Smooth muscle cell (in vitro differentiated cells): ENCODE measurements at regions not wholly inside any gene's neighbourhood (a gene's known extent, or its start where the extent isn't known, plus 50 kb on each side); places are given as distances from the start of the nearest gene placed in this dataset.

Experiments
- DNase-seq: peaks from one replicate; lab custom pipeline; 2025; ENCODE audit not compliant: unreplicated experiment; lab: John Stamatoyannopoulos, UW
- H2AFZ ChIP-seq: fragments of 200-600 bp; sonication (generic); 2 replicates; pipeline ENCODE4 v1.6.0; 2016; ENCODE audit warnings: antibody characterized with exemption, low read depth, mild to moderate bottlenecking
- H3F3A ChIP-seq: fragments of 200-600 bp; sonication (generic); 2 replicates; pipeline ENCODE4 v1.6.0; 2017; ENCODE audit warnings: antibody characterized with exemption, low read depth
- H3K27ac ChIP-seq: fragments of 200-600 bp; sonication (generic); 2 replicates; pipeline ENCODE4 v1.5.1; 2016; ENCODE audit warnings: low read depth, mild to moderate bottlenecking
- H3K27me3 ChIP-seq: fragments of 200-600 bp; sonication (generic); 2 replicates; pipeline ENCODE4 v1.6.1; 2016; ENCODE audit warnings: low read depth, mild to moderate bottlenecking
- H3K36me3 ChIP-seq: fragments of 200-600 bp; sonication (generic); 2 replicates; pipeline ENCODE4 v1.5.1; 2016; ENCODE audit warnings: low read depth
- H3K4me1 ChIP-seq: fragments of 200-600 bp; sonication (generic); 2 replicates; pipeline ENCODE4 v1.5.1; 2016; ENCODE audit warnings: low read depth
- H3K4me2 ChIP-seq: fragments of 200-600 bp; sonication (generic); 2 replicates; pipeline ENCODE4 v1.6.0; 2016; ENCODE audit warnings: mild to moderate bottlenecking
- H3K4me3 ChIP-seq: fragments of 200-600 bp; sonication (generic); 2 replicates; pipeline ENCODE4 v1.5.1; 2016; ENCODE audit warnings: mild to moderate bottlenecking
- H3K79me2 ChIP-seq: fragments of 200-600 bp; sonication (generic); 2 replicates; pipeline ENCODE4 v1.6.0; 2016; ENCODE audit warnings: low read depth, mild to moderate bottlenecking
- H3K9ac ChIP-seq: fragments of 200-600 bp; sonication (generic); 2 replicates; pipeline ENCODE4 v1.6.0; 2016; ENCODE audit warnings: low read depth
- H3K9me3 ChIP-seq: fragments of 200-600 bp; sonication (generic); replicated peaks from 2 replicates; pipeline ENCODE4 v1.5.1; 2016; ENCODE audit warnings: low read depth
- H4K20me1 ChIP-seq: fragments of 200-600 bp; sonication (generic); 2 replicates; pipeline ENCODE4 v1.6.0; 2016; ENCODE audit warnings: low read depth
- WGBS: methylation state at CpG from one replicate; pipeline ENCODE4 v1.1.7; 2016; ENCODE audit warnings: low lambda C conversion rate; 5-methylcytosine and 5-hydroxymethylcytosine counted together
- TF ChIP-seq, protein P1 (sequence below): fragments of 200-600 bp; sonication (generic); IDR thresholded peaks from 2 replicates; pipeline ENCODE4 v1.5.1; 2017; ENCODE audit warnings: borderline replicate concordance, mild to moderate bottlenecking, antibody characterized with exemption; ENCODE audit not compliant: insufficient read depth, poor library complexity, severe bottlenecking

DNA sequence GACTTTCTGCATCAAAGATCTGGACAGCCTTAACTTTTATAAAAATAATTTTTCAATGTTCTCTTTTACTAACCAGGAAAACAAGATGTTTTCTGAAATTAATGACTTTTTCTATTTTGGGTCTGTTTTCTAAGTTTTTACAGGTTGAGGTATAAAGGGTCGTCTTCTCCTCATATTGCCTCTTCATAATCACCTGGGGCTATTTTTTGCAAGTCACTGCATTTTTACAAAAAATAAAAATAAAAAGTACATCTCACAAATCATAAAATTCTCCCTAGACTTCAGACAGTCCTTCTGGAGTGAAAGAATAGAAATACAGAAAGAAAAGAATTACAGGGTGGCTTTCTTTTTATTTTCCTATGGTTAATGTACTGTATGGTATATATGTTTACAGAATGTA, 168.5 kb downstream of the PALM2AKAP2 start:
- no peak overlapping the region for H2AFZ ChIP-seq
- WGBS: 86% methylated on average over 1 of the region's 1 CpG
- no peaks in the 10 kb centered on the region for H4K20me1 ChIP-seq
- H3K79me2 ChIP-seq: no peaks in the 10 kb centered on the region
- H3K4me2 ChIP-seq: no peak overlapping the region
- H3F3A ChIP-seq: no peaks in the 10 kb centered on the region
- TF ChIP-seq, protein P1, sequence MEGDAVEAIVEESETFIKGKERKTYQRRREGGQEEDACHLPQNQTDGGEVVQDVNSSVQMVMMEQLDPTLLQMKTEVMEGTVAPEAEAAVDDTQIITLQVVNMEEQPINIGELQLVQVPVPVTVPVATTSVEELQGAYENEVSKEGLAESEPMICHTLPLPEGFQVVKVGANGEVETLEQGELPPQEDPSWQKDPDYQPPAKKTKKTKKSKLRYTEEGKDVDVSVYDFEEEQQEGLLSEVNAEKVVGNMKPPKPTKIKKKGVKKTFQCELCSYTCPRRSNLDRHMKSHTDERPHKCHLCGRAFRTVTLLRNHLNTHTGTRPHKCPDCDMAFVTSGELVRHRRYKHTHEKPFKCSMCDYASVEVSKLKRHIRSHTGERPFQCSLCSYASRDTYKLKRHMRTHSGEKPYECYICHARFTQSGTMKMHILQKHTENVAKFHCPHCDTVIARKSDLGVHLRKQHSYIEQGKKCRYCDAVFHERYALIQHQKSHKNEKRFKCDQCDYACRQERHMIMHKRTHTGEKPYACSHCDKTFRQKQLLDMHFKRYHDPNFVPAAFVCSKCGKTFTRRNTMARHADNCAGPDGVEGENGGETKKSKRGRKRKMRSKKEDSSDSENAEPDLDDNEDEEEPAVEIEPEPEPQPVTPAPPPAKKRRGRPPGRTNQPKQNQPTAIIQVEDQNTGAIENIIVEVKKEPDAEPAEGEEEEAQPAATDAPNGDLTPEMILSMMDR: no peak
- no peaks in the 10 kb centered on the region for H3K27me3 ChIP-seq
- H3K4me1 ChIP-seq: no peaks in the 10 kb centered on the region
- H3K4me3 ChIP-seq: no peak overlapping the region
- H3K36me3 ChIP-seq: no peaks in the 10 kb centered on the region
- H3K9ac ChIP-seq: no peak overlapping the region
- no peak for DNase-seq
- no peak overlapping the region for H3K27ac ChIP-seq
- H3K9me3 ChIP-seq: no peaks in the 10 kb centered on the region

DNA sequence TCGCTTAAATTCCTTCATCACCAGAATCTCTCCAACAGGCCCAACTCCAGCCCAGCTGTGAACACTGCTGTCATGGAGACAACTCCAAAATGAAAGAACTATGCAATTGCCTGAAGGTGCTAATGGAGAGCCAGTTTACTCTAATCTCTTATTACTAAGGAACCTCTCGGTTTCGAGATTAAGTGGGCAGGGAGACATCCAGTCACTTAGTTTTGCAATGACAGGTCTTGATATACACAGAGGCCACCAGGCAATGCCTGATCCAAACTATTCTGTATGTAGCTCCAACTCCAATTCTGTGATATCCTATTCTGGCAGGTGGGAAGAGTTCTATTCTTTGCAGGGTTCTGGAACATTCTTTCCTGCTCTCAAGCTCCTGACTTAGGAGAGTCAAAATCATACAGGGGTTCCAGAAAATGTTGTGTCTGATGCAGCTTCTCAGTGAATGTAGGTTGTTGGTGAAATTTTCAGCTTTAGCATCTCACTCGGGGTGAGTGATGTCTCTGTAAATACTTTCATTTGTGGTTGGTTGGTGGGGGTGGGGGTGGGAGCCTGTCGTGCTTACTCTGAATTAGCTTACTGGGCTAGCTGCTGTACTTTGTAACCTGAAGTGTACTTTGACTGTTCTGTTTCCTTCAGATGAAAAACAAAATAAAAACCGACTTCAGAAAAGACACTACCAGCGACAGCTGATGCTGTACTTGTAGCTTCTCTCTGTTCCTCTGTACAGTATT, 170.9 kb downstream of the PALM2AKAP2 start:
- WGBS: 87% methylated on average over 7 of the region's 7 CpGs
- TF ChIP-seq, protein P1: no peak
- no peak overlapping the region for H2AFZ ChIP-seq
- no peaks in the 10 kb centered on the region for H3K27me3 ChIP-seq
- DNase-seq: no peak
- no peaks in the 10 kb centered on the region for H3K4me1 ChIP-seq
- no peaks in the 10 kb centered on the region for H3K36me3 ChIP-seq
- no peaks in the 10 kb centered on the region for H3K9me3 ChIP-seq
- H3K9ac ChIP-seq: no peak overlapping the region
- no peaks in the 10 kb centered on the region for H4K20me1 ChIP-seq
- no peaks in the 10 kb centered on the region for H3K79me2 ChIP-seq
- H3K4me2 ChIP-seq: no peak overlapping the region
- H3F3A ChIP-seq: no peaks in the 10 kb centered on the region
- H3K27ac ChIP-seq: no peak overlapping the region
- no peak overlapping the region for H3K4me3 ChIP-seq

DNA sequence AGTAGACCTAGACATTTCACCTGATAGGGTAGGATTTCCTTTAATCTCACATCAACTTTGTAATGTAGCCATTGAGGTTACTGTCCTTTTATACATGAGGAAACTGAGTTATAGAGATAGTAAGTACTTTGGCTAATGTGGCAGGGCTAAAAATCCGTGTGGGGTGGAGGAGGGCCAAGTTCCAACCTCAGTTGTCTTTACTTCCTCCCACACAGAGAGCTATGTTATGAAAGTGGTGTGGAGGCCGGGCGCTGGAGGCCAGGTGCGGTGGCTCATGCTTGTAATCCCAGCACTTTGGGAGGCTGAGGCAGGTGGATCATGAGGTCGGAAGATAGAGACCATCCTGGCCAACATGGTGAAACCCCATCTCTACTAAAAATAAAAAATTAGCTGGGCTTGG, 173.3 kb downstream of the PALM2AKAP2 start:
- no peak overlapping the region for H3K27ac ChIP-seq
- no peak for DNase-seq
- 97% methylated on average over 5 of the region's 5 CpGs for WGBS
- no peak overlapping the region for H3K4me2 ChIP-seq
- no peaks in the 10 kb centered on the region for H3K4me1 ChIP-seq
- no peaks in the 10 kb centered on the region for H4K20me1 ChIP-seq
- H3K9me3 ChIP-seq: no peaks in the 10 kb centered on the region
- H3K79me2 ChIP-seq: no peaks in the 10 kb centered on the region
- TF ChIP-seq, protein P1: no peak
- H3K9ac ChIP-seq: no peak overlapping the region
- H3K4me3 ChIP-seq: no peak overlapping the region
- no peaks in the 10 kb centered on the region for H3F3A ChIP-seq
- H3K27me3 ChIP-seq: no peaks in the 10 kb centered on the region
- H2AFZ ChIP-seq: no peak overlapping the region
- no peaks in the 10 kb centered on the region for H3K36me3 ChIP-seq

DNA sequence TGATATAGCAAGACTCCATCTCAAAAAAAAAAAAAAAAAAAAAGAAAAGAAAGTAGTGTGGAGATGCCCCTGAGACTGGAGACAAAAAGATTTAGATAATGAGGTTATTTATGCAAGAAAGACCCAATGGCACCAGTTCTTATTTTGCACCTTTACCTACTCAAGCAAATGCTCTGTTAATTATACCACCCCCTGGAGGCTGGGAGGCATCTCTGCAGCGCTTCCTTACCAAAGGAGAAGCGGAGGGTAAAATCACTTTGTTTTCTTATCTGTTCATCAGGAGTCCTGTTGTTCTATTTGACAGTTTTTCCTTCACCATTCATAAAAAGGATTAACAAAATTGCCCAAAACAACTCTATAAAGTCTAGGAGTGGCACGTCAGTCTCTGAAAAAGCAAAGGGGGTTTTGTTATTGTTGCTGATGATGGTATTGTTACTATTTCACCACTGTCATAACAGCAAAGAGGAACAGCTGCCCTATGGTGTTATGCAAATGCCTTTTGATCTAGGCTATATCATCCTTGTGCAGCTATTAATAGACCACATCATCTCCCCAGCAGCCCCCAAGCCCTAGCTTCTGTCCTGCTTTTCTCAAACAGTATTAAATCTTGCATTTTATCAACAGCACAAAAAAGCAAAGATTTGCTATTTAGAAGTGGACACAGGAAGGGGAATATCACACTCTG, 174.0 kb downstream of the PALM2AKAP2 start:
- H3K27me3 ChIP-seq: no peaks in the 10 kb centered on the region
- no peak overlapping the region for H3K9ac ChIP-seq
- no peaks in the 10 kb centered on the region for H3K4me1 ChIP-seq
- H3K79me2 ChIP-seq: no peaks in the 10 kb centered on the region
- H4K20me1 ChIP-seq: no peaks in the 10 kb centered on the region
- DNase-seq: no peak
- H3K9me3 ChIP-seq: no peaks in the 10 kb centered on the region
- no peak overlapping the region for H3K4me3 ChIP-seq
- TF ChIP-seq, protein P1: peak; percentile 21
- WGBS: 93% methylated on average over 3 of the region's 3 CpGs
- H3K4me2 ChIP-seq: no peak overlapping the region
- H3K36me3 ChIP-seq: no peaks in the 10 kb centered on the region
- H2AFZ ChIP-seq: no peak overlapping the region
- no peaks in the 10 kb centered on the region for H3F3A ChIP-seq
- no peak overlapping the region for H3K27ac ChIP-seq
